ENCODE measurements at regions not wholly inside any gene's neighbourhood (a gene's known extent, or its start where the extent isn't known, plus 50 kb on each side); places are given as distances from the start of the nearest gene placed in this dataset.

DNA sequence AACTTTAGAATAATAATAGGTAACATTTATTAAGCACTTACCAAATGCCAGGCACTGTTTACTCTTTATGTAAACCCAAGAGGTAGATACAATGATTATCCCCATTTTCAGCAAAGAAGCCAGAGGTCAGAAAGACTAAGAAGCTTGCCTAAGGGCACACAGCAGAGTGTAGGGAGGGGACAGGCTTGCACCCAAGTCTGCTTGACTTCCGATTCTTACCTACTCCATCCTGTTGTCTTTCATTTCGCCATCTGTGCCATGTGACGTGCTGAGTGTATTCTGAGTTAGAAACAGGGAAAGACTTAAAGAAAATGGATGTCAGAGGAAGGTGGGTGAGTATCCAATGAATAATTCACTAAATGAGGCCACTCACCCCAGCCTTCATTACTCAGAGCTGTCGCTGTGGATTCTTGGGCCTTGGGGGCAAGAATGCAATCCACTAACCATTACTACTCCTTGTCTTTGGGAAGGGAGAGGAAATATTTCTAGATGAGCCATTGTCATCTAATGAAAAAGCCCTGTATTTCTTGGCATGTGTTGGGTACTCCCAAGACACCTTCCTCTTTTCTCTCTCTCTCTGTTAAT lies 76.4 kb upstream of the BCL11A start:
- in situ Hi-C loops (cut with HindIII; ENCODE audit: low sequenced_read_pairs): no loop called here
- TF ChIP-seq, protein P1, sequence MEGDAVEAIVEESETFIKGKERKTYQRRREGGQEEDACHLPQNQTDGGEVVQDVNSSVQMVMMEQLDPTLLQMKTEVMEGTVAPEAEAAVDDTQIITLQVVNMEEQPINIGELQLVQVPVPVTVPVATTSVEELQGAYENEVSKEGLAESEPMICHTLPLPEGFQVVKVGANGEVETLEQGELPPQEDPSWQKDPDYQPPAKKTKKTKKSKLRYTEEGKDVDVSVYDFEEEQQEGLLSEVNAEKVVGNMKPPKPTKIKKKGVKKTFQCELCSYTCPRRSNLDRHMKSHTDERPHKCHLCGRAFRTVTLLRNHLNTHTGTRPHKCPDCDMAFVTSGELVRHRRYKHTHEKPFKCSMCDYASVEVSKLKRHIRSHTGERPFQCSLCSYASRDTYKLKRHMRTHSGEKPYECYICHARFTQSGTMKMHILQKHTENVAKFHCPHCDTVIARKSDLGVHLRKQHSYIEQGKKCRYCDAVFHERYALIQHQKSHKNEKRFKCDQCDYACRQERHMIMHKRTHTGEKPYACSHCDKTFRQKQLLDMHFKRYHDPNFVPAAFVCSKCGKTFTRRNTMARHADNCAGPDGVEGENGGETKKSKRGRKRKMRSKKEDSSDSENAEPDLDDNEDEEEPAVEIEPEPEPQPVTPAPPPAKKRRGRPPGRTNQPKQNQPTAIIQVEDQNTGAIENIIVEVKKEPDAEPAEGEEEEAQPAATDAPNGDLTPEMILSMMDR (IDR thresholded peaks at IDR 0.05; ENCODE audit: low read depth, low read length, missing control alignments): no peak
- DNase-seq (ENCODE audit: low read depth): no peak
- H3K4me3 ChIP-seq (ENCODE audit: low read depth, low read length): no peak overlapping the region

DNA sequence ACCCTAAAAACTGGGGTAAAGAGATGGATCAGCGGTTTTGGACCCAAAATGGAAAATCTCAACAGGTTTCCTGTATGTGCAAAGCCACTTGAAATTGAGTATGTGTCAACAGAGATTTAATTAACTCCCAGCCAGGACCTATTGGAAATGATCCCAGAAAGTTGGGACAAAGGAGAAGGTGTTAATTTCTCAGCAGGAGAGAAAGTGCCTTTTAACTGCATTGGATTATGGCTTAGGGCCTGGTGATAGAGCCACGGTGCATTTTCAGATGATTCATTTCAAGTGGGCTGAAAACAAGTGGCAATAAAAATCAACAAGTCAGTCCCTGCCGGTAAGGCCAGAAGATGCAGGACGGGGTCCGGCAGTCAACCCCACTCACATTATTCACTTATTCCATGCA lies 80.2 kb upstream of the BCL11A start:
- TF ChIP-seq, protein P1 (IDR thresholded peaks at IDR 0.05; ENCODE audit: low read depth, low read length, missing control alignments): no peak
- H3K4me3 ChIP-seq (ENCODE audit: low read depth, low read length): no peak overlapping the region
- in situ Hi-C loops (cut with HindIII; ENCODE audit: low sequenced_read_pairs): no loop called here
- DNase-seq (ENCODE audit: low read depth): no peak

DNA sequence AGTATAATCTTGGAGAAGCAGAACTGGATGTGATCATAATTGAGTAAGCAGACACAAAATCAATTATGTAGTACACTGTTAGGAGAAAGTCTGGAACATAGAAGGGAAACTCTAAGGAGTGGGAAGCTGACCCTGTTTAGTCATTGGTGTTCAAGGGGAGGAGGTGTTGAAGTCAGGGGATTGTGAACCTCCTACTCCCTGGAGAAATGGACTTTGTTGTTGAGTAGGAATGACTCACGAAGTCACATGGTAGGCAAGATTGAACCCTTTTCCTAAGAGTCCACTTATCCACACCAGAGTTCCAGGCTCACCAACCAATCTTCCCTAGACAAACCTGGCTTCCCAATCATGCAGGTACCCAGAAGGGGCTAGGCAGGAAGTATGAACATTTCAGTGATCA lies 81.0 kb upstream of the BCL11A start:
- TF ChIP-seq, protein P1 (IDR thresholded peaks at IDR 0.05; ENCODE audit: low read depth, low read length, missing control alignments): no peak
- no peak overlapping the region for H3K4me3 ChIP-seq (ENCODE audit: low read depth, low read length)
- in situ Hi-C loops (cut with HindIII; ENCODE audit: low sequenced_read_pairs): no loop called here
- DNase-seq (ENCODE audit: low read depth): no peak

DNA sequence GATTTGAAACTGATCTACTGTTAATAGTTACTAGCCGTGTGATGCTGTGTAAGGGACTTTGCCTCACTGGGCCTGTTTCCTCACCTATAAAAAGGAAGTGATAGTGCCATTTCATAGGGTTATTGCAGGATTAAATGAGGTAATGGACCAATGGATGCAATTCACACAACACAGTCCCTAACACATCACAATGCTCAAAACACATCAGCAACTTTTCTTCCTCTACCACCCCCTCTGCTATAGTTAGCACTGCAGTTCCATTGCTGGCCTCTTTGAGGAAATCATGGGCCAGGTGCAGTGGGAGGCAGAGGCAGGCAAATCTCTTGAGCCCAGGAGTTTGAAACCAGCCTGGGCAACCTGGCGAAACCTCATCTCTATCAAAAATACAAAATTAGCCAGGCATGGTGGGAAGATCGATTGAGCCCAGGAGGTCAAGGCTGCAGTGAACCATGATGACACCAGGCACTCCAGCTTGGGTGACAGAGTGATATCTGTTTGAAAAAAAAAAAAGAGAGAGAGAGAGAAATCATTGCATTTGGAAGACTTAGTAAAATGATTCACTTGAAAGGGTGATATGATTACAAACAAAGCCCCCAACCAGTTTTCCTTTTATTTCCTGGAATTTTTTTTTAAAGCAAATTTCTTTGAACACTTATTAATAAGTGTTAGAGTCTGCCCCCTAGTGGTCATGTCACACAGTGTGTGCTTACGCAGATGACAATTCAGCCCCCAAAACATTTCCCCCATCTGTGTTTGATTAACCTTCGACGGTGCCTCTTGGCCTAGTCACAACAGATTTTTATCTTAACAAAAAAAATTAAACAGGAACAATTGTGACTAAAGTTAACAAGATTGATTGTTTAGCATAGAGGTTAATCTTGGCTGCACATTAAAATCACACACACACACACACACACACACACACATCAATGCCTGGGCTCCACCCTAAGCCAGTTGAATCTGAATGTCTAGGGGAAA lies 88.6 kb upstream of the BCL11A start:
- no peak overlapping the region for H3K4me3 ChIP-seq (ENCODE audit: low read depth, low read length)
- DNase-seq (ENCODE audit: low read depth): peak; percentile 24
- TF ChIP-seq, protein P1 (IDR thresholded peaks at IDR 0.05; ENCODE audit: low read depth, low read length, missing control alignments): peak; percentile 70
- in situ Hi-C loops (cut with HindIII; ENCODE audit: low sequenced_read_pairs): no loop called here

DNA sequence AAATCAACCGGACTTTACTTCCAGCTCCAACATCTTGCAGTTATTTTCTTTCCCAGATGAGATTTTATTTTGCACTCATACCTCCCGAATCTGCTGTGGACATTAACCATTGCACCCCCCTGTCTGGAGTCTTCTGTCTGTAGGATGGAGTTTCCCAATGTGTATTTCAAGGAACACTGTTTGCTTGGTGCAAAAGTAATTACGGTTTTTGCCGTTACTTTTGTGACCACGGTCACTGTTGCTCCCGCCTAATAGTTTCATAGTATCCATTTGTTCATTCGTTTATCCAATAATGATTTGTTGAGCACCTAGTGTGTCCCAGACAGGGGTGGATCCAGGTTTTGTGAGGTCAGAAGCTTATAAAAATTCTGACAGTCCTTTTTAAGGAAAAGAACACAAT lies 90.3 kb upstream of the BCL11A start:
- DNase-seq (ENCODE audit: low read depth): no peak
- in situ Hi-C loops (cut with HindIII; ENCODE audit: low sequenced_read_pairs): no loop called here
- no peak overlapping the region for H3K4me3 ChIP-seq (ENCODE audit: low read depth, low read length)
- TF ChIP-seq, protein P1 (IDR thresholded peaks at IDR 0.05; ENCODE audit: low read depth, low read length, missing control alignments): no peak

DNA sequence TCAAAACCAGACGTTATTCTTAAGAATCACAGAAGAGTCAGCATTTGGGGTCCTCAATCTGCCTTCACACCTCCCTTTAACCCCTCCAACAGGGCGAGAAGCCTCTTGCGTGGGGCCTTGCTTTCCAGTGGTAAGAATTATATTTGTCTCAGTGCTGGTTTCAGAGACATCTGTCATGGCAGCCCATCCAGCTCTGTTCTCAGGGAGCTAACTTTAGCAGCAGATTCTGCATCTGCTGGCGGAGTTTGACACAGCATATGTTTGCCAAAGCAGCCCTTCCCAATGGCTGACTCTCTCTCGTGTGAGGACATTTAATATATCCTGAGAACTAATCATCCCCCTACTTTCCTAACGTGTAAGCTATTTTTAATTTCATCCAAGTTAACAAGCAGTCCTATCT lies 91.5 kb upstream of the BCL11A start:
- no peak for DNase-seq (ENCODE audit: low read depth)
- TF ChIP-seq, protein P1 (IDR thresholded peaks at IDR 0.05; ENCODE audit: low read depth, low read length, missing control alignments): no peak
- in situ Hi-C loops (cut with HindIII; ENCODE audit: low sequenced_read_pairs): no loop called here
- H3K4me3 ChIP-seq (ENCODE audit: low read depth, low read length): no peak overlapping the region

Measured in astrocyte of the cerebellum (primary cell).